ENCODE measurements at regions not wholly inside any gene's neighbourhood (a gene's known extent, or its start where the extent isn't known, plus 50 kb on each side); places are given as distances from the start of the nearest gene placed in this dataset.

DNA sequence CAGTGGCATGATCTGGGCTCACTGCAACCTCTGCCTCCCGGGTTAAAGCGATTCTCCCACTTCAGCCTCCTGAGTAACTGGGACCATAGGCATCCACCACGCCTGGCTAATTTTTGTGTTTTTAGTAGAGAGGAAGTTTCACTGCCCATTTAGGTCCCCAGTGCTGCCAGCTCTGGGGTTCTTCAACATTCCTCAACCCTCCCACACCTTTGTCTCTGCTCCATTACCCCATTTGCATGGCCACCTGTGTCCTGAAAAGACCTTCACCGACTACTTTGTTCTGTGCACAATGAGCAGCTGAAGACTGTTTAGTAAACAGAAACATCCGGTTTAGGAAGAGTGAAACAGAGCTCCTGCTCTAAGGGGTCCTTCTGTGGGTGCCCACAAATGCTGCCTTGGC lies 92.0 kb downstream of the FAM43A start:
- no peak for DNase-seq (ENCODE audit: low spot score in 2 of 2)
- no peak overlapping the region for H3K4me3 ChIP-seq
- H3K27me3 ChIP-seq = no peaks in the 10 kb centered on the region
- no peak overlapping the region for H3K27ac ChIP-seq
- intact Hi-C loops (cut with DNase I) = no loop called here
- H3K4me1 ChIP-seq = peaks cover 0 to 8% of the 10 kb centered on the region in 2 donors
- TF ChIP-seq, protein P1, sequence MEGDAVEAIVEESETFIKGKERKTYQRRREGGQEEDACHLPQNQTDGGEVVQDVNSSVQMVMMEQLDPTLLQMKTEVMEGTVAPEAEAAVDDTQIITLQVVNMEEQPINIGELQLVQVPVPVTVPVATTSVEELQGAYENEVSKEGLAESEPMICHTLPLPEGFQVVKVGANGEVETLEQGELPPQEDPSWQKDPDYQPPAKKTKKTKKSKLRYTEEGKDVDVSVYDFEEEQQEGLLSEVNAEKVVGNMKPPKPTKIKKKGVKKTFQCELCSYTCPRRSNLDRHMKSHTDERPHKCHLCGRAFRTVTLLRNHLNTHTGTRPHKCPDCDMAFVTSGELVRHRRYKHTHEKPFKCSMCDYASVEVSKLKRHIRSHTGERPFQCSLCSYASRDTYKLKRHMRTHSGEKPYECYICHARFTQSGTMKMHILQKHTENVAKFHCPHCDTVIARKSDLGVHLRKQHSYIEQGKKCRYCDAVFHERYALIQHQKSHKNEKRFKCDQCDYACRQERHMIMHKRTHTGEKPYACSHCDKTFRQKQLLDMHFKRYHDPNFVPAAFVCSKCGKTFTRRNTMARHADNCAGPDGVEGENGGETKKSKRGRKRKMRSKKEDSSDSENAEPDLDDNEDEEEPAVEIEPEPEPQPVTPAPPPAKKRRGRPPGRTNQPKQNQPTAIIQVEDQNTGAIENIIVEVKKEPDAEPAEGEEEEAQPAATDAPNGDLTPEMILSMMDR (IDR thresholded peaks at IDR 0.05) = no peak
- no peaks in the 10 kb centered on the region for H3K36me3 ChIP-seq
- H3K9me3 ChIP-seq = no peaks in the 10 kb centered on the region

DNA sequence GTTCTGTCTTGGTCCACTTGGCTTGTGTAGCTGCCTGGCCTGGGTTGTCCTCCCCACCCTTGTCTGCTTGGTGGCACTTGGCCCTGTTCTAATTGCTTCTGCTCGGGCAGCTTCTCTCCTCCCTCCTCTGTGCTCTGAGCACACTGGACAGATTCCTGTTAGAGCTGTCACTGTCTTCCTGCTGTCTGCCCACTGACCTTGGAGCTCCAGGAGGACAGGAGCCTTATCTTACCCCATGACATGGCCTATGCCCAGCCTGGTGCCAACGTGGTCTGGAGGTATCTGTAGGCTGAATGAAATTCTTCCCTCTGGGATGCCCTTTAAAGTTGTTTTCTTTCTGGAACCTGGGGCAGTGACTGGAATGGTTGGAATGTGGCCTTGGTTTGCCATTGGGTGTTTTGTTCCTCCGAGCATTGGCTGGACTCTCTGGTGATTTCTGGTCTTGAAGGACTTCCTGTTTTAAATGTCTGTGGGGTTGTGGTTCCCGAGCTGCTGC lies 94.1 kb downstream of the FAM43A start:
- no peaks in the 10 kb centered on the region for H3K27me3 ChIP-seq
- no peaks in the 10 kb centered on the region for H3K9me3 ChIP-seq
- no peak for DNase-seq (ENCODE audit: low spot score in 2 of 2)
- no peaks in the 10 kb centered on the region for H3K4me1 ChIP-seq
- intact Hi-C loops (cut with DNase I) = no loop called here
- TF ChIP-seq, protein P1 (IDR thresholded peaks at IDR 0.05) = no peak
- H3K27ac ChIP-seq = no peak overlapping the region
- H3K36me3 ChIP-seq = no peaks in the 10 kb centered on the region
- no peak overlapping the region for H3K4me3 ChIP-seq

DNA sequence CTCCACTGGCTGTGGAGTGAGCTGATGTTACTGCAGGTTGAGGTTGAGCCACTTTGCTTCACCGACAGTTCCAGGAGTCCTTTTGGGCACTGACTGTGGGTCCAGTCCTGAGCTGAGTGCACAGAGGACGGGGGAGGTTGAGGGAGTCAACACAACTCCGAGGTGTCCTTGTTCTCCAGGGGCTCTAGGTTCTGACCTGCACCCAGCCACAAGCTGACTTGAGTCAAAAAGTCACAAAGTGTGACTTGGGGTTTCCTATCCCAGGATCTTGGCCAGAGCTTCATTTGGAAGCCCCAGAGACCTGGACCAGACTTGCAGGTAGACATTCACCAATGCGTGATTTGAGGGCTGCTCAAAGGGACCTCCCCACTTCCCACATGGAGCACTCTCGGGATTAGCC lies 95.0 kb downstream of the FAM43A start:
- TF ChIP-seq, protein P1 (IDR thresholded peaks at IDR 0.05) = no peak
- DNase-seq (ENCODE audit: low spot score in 2 of 2) = no peak
- H3K36me3 ChIP-seq = no peaks in the 10 kb centered on the region
- no peak overlapping the region for H3K4me3 ChIP-seq
- H3K27me3 ChIP-seq = no peaks in the 10 kb centered on the region
- no peaks in the 10 kb centered on the region for H3K9me3 ChIP-seq
- H3K4me1 ChIP-seq = no peaks in the 10 kb centered on the region
- intact Hi-C loops (cut with DNase I) = no loop called here
- H3K27ac ChIP-seq = no peak overlapping the region

DNA sequence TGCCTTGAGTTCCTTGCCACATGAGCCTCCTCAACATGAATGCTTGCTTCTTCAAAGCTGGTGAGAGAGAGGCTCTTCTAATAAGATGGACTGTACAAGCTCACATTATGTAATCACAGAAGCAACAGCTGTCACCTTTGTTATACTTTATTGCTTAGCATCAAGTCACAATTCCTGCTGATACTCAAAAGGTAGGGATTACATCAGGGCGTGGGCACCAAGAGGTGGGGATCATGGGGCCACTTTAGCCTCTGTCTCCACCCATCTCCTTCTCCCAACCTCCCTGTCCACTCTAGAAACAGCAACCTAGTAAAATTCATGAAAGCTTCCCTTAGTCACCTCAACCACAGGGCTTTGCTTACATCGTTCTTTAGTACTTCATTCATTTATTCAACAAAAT lies 95.9 kb downstream of the FAM43A start:
- TF ChIP-seq, protein P1 (IDR thresholded peaks at IDR 0.05) = no peak
- intact Hi-C loops (cut with DNase I) = no loop called here
- Histone ChIP-seq H3K9me3 (no peaks in the 10 kb centered on the region), H3K4me3 (no peak overlapping the region), H3K27me3 (no peaks in the 10 kb centered on the region), H3K27ac (no peak overlapping the region), H3K36me3 (no peaks in the 10 kb centered on the region), H3K4me1 (no peaks in the 10 kb centered on the region)
- no peak for DNase-seq (ENCODE audit: low spot score in 2 of 2)

DNA sequence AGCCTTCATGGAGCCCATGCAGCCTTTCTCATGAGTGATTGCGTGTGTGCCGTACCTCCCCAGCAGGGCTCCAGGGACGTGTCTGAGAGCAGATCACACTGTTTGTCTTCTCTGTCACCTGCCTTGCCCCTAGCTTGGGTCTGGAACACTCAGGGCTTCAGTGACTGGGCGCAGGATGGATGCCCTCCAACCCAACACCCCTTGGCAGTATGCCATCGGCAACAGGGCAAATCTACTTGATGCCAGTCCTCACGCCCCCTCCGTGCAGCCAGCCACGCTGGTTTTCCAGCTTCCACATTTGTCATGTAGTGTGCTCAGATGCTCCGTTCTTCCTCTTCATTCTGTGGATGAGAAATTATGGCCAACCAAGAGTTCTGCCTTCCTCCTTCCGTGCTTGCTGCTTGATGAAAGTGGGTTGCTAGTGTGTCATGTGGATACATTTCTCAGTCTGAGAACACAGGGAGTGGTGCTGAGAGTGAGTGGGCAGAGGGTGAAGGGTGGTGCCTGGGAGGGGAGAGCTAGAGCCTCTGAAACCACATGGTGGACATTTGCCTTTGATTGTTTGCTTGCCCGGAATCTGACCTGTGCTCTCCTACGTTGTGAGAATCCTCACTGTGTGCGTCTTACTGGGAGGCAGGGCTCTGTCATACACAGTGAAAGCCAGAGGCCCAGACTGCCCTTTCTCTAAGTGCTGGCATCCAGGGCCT lies 97.2 kb downstream of the FAM43A start:
- intact Hi-C loops (cut with DNase I) = no loop called here
- no peaks in the 10 kb centered on the region for H3K9me3 ChIP-seq
- H3K4me3 ChIP-seq = no peak overlapping the region
- DNase-seq (ENCODE audit: low spot score in 2 of 2) = no peak
- no peaks in the 10 kb centered on the region for H3K4me1 ChIP-seq
- H3K36me3 ChIP-seq = no peaks in the 10 kb centered on the region
- no peak overlapping the region for H3K27ac ChIP-seq
- TF ChIP-seq, protein P1 (IDR thresholded peaks at IDR 0.05) = no peak
- no peaks in the 10 kb centered on the region for H3K27me3 ChIP-seq

Data from ascending aorta (tissue), 2 donors.